ENCODE measurements at regions not wholly inside any gene's neighbourhood (a gene's known extent, or its start where the extent isn't known, plus 50 kb on each side); places are given as distances from the start of the nearest gene placed in this dataset.

DNA sequence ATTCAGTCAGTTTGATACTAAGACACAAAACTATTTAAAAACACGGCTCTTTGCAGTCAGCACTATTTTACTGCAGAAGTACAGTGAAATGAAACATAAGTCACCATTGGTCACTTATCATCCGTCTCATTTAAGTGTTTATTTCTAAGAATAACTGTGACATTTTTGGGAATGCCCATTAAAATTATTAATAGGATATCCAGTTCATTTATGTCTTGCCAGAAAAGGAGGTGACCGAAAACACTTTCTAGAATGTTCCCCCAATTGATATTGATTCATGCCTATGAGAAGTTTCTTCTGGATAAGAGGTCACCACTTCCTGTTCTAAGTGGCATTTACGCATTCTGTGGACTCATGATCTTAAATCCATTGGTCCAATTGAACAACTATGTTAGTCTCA lies 477.3 kb downstream of the LIG4 start:
- ATAC-seq (ENCODE audit: insufficient number of reproducible peaks, low FRiP score, low read depth) (peak; percentile 20), DNase-seq (ENCODE audit: low spot score) (no peak)
- Histone ChIP-seq H3K27me3 (replicated peaks; ENCODE audit: insufficient read depth) (no peaks in the 10 kb centered on the region), H3K27ac (no peak overlapping the region), H3K9me3 (no peaks in the 10 kb centered on the region), H3K36me3 (no peaks in the 10 kb centered on the region), H3K4me1 (ENCODE audit: control insufficient read depth in 1 of 2, low read depth in 2 of 2) (no peaks in the 10 kb centered on the region), H3K4me3 (no peak overlapping the region)
- TF ChIP-seq, protein P1, sequence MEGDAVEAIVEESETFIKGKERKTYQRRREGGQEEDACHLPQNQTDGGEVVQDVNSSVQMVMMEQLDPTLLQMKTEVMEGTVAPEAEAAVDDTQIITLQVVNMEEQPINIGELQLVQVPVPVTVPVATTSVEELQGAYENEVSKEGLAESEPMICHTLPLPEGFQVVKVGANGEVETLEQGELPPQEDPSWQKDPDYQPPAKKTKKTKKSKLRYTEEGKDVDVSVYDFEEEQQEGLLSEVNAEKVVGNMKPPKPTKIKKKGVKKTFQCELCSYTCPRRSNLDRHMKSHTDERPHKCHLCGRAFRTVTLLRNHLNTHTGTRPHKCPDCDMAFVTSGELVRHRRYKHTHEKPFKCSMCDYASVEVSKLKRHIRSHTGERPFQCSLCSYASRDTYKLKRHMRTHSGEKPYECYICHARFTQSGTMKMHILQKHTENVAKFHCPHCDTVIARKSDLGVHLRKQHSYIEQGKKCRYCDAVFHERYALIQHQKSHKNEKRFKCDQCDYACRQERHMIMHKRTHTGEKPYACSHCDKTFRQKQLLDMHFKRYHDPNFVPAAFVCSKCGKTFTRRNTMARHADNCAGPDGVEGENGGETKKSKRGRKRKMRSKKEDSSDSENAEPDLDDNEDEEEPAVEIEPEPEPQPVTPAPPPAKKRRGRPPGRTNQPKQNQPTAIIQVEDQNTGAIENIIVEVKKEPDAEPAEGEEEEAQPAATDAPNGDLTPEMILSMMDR (IDR thresholded peaks at IDR 0.05): no peak

DNA sequence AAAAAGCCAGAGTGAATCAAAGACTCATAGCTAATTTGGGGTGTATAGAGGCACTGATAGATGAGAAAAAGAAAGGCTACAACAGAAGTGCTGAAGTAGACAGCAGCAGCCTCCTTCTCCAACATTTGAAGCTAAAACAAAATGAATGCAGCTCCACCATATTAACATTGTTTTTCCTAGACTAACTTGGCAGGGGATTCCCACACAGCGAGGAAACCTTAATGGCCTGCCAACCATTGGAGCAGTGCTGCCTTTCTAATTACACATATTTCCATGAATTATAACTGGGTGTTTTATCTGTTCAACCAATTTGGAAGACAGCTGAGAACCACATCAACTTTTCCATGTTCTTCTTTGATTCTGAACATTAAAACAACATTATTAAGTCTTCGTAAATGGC lies 478.6 kb downstream of the LIG4 start:
- no peaks in the 10 kb centered on the region for H3K27me3 ChIP-seq (replicated peaks; ENCODE audit: insufficient read depth)
- no peaks in the 10 kb centered on the region for H3K4me1 ChIP-seq (ENCODE audit: control insufficient read depth in 1 of 2, low read depth in 2 of 2)
- H3K36me3 ChIP-seq: no peaks in the 10 kb centered on the region
- no peak for ATAC-seq (ENCODE audit: insufficient number of reproducible peaks, low FRiP score, low read depth)
- H3K27ac ChIP-seq: no peak overlapping the region
- H3K4me3 ChIP-seq: no peak overlapping the region
- TF ChIP-seq, protein P1 (IDR thresholded peaks at IDR 0.05): no peak
- no peak for DNase-seq (ENCODE audit: low spot score)
- no peaks in the 10 kb centered on the region for H3K9me3 ChIP-seq

DNA sequence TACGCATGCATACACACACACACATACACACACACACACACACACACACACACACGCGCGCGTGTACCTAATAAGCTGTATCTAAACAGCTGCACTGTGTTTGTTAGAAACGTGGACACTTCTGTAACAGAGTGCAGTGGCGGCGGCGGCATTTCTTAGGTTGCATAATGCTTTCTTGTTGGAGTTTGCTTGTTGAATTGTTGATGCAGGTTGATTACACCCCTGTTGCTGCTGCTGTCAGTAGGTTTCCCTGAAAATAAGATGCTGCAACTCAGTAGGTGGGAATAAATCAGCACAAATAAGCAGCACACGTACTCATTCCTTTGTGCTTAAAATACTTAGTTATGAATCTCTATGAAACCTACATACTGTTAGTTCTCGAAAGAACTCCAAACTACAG lies 479.2 kb downstream of the LIG4 start:
- no peaks in the 10 kb centered on the region for H3K36me3 ChIP-seq
- no peaks in the 10 kb centered on the region for H3K4me1 ChIP-seq (ENCODE audit: control insufficient read depth in 1 of 2, low read depth in 2 of 2)
- no peak overlapping the region for H3K4me3 ChIP-seq
- TF ChIP-seq, protein P1 (IDR thresholded peaks at IDR 0.05): no peak
- no peak for ATAC-seq (ENCODE audit: insufficient number of reproducible peaks, low FRiP score, low read depth)
- no peak for DNase-seq (ENCODE audit: low spot score)
- no peaks in the 10 kb centered on the region for H3K27me3 ChIP-seq (replicated peaks; ENCODE audit: insufficient read depth)
- no peak overlapping the region for H3K27ac ChIP-seq
- H3K9me3 ChIP-seq: no peaks in the 10 kb centered on the region

DNA sequence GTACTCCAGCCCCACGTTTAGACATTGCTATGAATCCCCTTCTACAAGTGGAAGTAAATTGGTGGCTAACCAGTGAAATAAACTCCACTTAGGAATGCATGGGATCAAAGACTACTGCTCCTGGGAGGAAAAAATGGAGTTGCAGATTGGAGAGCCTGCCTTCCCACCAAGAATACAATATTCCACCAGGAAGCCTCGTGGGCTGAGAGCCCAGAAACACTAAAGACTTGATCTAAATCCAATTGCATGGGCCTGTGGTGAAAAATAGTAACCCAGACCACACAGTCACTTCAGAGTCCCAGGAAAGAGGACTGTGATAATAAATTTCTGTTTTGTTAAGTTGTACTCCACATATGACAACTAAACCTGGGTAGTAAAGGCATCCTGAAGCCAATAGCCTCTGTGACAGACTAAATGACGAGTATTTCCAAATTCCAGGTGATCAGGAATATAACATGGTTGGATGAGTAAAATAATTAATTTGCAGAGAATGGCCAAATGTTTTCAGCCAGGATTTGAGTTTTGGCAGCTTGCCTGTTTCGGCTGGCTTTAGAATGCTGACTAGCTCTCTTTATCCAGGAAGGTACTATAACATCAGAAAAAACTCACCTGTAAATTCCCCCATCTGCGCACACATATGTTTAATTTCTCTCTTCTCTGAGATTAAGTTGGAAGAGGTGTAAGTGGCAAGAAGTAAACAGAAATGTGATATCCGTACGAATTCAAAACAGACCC lies 480.3 kb downstream of the LIG4 start:
- H3K9me3 ChIP-seq: no peaks in the 10 kb centered on the region
- no peaks in the 10 kb centered on the region for H3K36me3 ChIP-seq
- no peak overlapping the region for H3K4me3 ChIP-seq
- DNase-seq (ENCODE audit: low spot score) (no peak), ATAC-seq (ENCODE audit: insufficient number of reproducible peaks, low FRiP score, low read depth) (no peak)
- TF ChIP-seq, protein P1 (IDR thresholded peaks at IDR 0.05): no peak
- H3K27me3 ChIP-seq (replicated peaks; ENCODE audit: insufficient read depth): no peaks in the 10 kb centered on the region
- H3K27ac ChIP-seq: no peak overlapping the region
- no peaks in the 10 kb centered on the region for H3K4me1 ChIP-seq (ENCODE audit: control insufficient read depth in 1 of 2, low read depth in 2 of 2)

DNA sequence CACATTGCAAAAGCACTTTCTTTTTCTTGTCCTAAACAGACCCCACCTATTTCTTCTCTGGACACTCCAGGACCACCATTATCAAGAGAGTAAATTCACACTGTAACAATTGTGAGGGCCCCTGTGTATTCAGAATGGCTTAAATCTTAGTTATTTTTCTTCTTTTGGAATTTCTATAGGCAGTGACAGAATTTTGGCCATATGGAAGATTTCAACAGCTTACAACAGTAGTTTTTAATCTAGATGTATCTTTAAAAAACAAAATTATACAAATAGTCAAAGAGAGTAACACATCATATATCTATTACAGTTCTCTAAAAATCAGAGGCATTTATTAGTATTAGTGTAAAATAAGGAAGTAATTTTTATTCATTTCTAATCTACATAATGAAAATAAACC lies 482.1 kb downstream of the LIG4 start:
- no peak overlapping the region for H3K4me3 ChIP-seq
- H3K4me1 ChIP-seq (ENCODE audit: control insufficient read depth in 1 of 2, low read depth in 2 of 2): no peaks in the 10 kb centered on the region
- H3K9me3 ChIP-seq: no peaks in the 10 kb centered on the region
- H3K27ac ChIP-seq: no peak overlapping the region
- TF ChIP-seq, protein P1 (IDR thresholded peaks at IDR 0.05): no peak
- no peaks in the 10 kb centered on the region for H3K36me3 ChIP-seq
- no peak for ATAC-seq (ENCODE audit: insufficient number of reproducible peaks, low FRiP score, low read depth)
- no peak for DNase-seq (ENCODE audit: low spot score)
- no peaks in the 10 kb centered on the region for H3K27me3 ChIP-seq (replicated peaks; ENCODE audit: insufficient read depth)
